ENCODE measurements at regions not wholly inside any gene's neighbourhood (a gene's known extent, or its start where the extent isn't known, plus 50 kb on each side); places are given as distances from the start of the nearest gene placed in this dataset.

DNA sequence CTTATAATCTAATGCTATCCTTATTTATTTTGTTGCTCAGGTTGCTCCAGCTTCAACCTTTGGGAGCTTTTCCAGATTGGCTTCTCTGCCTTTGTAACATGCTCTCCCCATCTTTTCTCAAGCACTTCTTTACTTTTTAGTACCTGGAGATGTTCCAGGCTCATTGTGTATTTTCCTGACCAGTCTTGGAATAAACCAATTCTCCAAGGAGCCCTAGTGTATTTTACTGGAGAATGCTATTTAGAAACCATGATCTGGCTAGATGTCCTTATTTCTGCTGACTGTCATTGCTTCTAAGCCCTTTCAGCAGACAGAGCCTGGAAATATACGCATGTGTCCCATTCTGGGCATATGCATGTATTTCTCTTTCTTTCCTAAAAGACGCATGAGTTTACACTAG, 95.7 kb downstream of the EMX2 start:
- DNase-seq, result no peak

DNA sequence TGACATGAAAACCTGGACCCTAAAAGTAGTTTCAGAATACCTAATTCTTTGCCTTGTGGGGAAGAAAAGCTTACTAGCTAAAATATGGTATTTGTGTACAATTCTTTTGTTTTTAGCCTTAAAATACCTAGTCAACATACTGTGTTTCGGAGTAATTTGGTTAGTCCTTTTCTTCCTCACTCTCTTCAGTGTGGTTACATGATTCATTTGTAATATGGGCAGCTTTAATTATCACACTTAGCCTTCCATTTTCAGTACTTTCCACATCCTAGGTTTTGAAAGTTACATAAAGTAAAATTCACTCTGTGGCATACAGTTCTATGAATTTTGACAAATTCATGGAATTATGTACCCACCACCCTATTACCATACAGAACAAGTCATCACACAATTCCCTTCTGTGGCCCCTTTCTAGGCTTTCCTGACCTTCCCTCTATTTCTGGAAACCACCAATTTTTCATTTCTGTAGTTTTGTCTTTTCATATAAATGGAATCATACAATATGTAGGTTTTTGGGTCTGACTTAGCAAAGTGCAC, 96.2 kb downstream of the EMX2 start:
- DNase-seq, result no peak

DNA sequence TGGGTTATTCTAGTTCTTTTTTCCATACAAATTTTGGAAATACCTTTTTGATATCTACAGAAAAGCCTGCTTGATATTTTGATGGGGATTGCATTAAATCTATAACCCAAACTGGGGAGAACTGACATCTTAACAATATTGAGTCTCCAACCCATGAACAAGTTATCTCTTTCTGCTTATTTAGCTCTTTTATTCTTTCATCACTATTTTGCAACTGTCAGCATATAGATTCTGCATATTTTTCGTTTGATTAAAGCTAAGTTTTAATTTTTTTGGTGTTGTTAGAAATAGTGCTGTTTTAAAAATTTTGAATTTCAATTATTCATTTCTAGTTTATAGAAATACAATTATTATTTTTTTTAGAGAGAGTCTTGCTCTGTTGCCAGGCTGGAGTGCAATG, 97.9 kb downstream of the EMX2 start:
- no peak for DNase-seq

DNA sequence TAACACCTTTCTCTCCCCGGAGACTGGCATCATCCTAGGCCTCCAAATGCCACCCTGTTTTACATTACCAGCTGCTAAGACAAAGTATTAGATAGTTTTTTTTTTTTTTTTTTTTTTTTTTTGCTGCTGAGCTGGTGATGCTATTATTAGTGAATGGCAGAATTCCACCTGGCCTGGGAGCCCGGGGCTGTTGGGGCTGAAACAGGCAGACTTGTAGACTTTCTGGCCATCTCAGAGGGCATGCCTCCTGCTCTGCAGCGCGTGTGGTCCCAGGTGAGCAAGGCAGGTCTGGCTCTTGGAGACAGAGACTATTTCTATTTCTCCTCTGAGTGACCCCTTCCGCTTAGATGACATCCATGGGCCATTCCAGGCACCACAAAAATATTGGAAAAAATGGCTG, 104.2 kb downstream of the EMX2 start:
- DNase-seq, result no peak

DNA sequence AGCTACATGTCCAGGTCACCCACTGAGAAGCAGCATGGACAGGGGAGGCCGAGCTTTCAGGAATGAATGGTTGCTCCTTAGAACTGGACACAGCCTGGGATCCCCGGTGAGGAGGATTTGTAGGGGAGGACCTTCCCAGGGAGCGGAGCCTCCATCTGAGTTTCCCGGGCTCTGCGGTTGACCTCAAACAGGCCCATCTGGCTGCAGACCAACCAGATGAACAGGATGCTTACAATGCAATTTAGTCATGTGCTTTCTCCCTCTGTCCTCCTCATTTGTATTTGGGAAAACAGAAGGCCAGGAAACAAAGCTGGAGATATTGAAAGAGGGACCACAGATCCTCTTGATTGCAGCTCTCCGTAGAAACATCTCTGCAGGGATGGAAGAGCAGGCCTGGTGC, 104.8 kb downstream of the EMX2 start:
- peak; percentile 81 for DNase-seq

DNA sequence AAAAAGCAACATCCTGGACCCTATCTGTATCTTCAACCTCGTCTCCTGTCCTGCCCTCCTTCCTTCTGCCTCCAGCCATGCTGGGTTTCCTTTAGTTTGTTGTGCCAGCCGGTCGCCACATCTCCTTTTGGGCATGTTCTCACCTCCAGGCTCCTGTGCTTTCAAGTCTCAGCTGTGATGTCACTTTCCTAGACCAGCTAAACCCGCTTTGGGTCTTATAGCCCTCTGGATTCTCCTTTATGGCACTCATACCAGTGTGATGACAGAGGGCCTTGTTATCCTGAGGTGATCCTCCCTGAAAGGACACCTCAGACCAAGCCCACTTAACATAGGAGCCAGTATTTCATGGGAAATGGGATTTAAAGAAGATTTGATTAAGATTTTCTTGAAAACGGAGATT, 108.6 kb downstream of the EMX2 start:
- DNase-seq, result no peak

DNA sequence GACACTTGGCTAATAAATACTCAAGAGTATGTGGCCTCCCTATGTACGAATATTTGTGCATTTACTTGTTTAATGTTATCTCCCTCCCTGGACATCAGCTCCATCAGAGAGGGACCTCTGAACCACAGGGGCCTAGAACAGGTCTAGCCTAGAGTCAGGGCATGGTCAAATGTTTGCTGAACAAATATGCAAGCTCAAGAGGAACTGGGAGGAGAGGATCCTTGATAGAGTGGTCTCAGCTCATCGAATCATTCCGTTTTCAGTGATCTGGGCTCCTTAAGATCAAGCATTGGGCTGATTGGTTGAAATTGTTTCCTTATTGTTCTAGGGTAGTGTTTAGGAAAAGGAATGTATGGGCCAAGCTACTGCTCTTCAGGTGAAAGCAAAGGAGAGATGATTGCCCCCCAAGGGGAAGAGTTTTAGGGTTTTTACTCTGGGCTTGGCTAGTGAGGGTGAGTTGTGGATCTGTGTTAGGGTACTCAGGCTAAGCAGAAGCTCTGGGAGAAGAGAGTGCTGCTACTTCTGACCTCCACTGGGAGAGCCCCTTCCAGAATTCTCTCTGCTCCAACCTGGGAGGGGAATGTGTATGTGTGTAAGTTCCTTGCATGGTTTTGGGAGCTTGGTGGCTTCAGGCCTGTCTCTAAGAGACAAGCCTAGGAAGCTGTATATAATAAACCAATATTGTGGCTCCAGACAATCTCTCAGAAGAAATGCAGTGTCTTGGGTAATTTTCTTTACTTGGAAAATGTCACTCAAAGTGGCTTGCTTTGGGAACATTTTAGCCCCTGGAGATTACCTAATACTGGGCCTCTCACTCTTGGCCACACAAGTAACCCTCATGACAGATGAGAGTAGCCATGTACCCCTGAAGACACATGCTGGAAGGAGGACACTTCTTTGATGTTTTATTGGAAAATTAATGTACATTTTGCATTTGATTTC, 110.0 kb downstream of the EMX2 start:
- no peak for DNase-seq

DNA sequence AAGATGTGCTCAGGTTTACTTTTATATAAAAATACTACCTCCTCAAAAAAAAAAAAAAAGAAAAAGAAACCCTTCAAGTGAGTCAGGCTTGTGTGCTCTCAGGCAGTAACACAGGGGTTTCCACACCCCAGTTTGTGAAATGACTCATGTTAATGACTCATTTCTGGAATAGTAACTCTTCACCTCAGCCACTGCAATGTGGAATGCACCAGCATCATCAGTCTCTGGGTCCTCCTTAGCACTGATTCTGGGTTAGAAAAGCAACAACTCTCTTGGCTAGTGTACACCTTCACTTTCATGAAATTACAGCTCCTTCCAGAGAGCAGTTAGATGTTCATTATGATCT, 110.6 kb downstream of the EMX2 start:
- DNase-seq, result peak; percentile 96

DNA sequence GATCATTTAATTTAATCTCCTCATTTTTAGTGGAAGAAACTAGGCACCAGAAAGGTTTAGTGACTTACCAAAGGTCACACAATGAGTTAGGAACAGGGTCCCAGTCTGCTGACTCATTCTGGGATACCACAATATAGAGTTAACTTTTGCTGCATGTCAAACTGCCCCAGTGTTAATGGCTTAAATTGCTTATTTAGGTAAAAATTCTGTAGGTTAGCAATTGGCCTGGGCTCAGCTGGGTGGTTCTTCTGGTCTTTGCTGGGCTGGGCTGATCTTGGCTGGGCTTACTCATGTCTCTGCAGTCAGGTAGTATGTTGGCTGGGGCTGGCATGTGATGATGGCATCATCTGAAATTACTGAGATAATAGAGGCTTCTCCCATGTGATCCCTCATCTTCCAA, 111.6 kb downstream of the EMX2 start:
- no peak for DNase-seq

DNA sequence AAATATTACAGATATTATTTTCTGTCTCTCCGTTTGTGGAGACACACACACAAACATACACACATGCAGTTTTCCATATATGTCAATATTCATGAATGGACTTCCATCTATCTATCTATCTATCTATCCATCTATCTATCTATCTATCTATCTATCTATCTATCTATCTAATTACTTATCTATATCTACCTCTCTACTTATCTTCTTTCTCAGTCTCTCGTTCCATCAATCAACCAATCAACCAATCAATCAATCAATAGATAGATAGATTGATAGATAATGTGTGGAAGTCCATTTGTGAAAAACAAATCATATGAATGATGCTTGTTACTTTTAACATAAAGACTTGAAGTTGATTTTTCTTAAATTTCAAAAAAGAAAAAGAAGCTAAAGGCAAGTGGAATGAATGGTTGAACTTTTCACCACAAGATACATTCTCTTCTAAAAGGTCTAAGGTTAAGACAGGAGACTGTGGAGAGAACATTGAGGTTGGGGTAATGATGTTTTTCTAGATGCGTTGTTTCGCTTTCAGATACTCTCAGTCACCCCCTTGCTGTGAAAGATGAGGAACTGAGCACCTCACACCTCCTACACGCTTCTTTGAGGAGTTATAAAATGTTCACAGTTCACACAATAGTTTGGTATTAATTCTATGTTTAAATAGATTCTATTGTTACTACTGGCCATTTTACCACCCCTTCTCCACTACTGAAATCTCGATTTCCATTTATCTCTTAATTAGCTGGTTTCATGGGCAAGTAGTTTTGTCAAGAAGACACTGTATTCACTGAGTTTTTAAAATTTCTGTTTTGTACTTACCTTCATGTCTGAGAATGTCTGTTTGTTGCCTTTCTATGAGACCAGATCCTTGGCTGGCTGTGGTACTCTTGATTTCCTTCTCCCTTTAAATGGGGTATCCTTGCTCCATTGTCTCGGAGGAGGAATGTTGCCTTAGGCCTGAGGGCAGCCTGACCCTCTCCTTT, 114.1 kb downstream of the EMX2 start:
- DNase-seq, result no peak

DNA sequence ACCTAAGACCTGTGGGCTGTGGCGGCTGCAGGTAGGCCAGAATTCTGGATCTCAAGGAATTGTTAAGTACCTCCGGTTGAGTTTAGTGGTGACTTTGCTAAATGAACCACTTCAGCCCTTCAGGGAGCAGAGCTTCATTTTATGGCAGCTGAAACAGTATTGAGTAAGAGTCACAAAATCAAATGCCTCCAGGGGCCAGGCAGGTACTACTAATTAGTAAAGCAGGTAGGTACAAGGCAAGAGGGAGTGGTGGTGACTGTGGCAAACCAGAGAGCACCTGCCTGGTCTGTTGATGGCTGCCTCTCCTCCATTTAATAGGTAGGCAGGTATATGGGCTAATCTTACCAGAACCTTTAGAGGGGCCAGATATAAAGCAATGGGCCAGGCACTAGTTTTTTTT, 118.8 kb downstream of the EMX2 start:
- DNase-seq, result no peak

DNA sequence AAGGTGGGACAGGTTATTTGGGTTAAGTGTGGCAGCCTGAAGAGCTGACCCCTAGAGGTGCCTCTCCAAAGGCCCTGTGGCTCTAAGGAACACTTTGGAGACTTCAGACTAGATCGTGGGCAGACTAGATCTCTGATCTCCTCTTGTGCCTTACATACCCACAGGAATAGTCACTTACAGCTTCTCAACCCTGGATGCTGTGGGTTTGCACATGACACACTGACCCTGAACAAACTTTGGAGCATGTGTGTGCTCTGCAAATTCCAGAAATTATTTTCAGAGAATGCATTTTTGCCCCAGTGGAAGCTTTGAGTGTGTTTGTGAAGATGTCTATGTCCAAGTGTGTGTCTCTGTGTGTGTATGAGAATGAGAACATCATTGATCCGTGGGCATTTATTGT, 119.6 kb downstream of the EMX2 start:
- DNase-seq, result peak; percentile 70

DNA sequence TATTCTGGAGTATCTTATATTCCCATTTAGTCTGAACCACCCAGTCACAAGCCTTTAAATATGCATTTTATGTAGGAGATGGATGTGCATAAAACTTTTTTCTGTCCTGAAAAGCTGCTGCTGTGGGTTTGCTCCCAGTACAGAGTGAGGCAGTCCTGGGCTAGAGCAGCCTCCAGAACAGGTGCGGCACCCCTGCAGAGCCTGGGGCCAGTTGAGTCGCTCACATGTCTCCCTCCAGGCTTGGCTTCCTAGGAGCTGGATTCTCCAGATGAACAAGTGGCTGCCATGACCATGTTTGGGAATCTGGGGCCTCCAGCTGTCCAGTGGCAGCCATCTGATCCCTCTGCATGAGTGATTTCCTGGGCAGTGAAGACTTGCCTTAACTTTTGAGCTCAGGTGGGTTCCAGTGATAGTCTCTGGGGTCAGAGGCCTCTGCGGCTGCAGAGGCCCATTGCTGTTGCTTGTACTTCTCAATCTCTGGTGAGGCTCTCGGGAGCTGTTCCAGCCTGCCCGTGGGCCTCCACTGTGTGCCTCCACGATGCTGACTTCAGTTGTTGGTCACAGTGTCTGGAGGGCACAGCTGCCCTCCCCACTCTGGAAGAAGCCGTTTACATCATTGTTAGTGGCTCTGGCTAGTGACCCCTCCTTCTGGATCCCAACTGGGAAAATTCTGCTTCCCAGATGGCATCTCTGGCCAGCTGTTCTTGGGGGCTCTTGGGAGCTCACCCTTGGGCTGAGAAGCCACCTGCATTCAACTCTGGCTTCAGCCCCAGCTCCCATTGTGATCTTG, 120.4 kb downstream of the EMX2 start:
- no peak for DNase-seq

DNA sequence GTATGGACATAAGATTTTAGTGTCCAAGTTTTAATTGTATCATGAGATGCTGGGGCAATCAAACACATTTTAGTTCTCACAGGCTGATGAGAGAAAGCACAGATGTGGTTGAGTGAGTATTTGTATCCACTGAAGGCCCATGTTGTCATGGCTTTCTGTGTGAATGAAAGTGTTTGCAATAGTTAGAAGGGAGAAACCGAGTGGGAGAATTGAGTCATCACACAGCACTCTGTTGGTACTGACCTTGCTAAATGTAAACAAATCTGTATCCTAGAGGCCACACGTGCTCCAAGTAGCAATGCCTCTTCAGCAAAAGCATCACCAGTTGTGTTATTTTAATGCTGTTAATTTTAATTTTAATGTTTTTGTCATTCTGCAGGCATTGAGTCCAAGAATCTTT, 121.2 kb downstream of the EMX2 start:
- DNase-seq, result peak; percentile 88

DNA sequence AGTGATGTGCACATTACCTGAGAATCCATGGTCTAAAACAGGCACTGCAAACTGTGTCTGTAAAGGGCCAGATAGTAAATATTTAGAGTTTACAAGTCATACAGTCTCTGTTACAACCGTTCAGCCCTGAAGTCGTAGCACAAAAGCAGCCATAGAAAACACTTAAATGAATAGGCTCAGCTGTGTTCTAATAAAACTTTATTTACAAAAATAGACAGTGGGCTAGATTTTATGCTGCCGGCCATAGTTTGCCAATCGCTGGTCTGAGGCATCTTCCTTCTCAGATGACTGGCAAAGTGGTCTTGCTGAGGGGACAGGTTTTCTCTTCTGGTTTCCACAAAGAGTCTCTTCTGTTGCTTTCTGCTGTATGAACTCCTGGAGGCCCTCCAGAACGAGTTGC, 121.7 kb downstream of the EMX2 start:
- DNase-seq, result no peak

DNA sequence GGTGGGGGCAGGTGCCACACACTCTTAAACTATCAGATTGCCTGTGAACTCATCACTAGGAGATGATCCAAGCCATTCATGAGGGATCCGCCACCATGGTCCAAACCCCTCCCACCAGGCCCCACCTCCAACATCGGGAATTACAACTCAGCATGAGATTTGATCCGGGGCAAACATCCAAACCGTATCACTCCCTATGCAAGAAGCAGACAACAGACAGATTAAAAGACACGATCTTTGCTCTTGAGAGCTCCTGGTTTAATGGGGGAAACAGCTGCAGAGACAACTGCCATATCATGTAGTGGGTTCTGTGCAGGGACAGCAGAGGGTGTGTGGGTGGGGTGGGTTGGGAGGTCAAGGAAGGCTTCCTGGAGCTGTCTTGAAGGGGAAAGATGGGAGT, 123.6 kb downstream of the EMX2 start:
- DNase-seq, result no peak

DNA sequence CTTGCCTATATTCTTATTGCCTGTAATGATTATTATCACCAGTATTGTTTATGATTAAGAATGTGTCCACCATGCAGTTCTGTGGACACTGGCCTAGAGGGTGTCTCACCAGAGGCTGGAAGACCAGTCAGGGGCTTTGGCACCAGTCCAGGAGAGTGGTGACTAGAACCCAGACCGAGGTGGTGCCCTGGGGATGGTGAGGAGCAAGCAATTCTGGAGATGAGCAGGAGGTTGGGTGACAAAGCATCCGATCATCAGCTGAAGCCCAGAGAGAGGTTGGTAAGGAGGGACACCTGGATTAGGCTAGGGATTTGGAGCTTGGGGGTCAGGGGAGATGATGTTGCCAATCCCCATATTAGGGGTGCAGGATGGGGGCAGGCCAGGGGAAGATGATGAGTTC, 124.4 kb downstream of the EMX2 start:
- DNase-seq, result no peak

DNA sequence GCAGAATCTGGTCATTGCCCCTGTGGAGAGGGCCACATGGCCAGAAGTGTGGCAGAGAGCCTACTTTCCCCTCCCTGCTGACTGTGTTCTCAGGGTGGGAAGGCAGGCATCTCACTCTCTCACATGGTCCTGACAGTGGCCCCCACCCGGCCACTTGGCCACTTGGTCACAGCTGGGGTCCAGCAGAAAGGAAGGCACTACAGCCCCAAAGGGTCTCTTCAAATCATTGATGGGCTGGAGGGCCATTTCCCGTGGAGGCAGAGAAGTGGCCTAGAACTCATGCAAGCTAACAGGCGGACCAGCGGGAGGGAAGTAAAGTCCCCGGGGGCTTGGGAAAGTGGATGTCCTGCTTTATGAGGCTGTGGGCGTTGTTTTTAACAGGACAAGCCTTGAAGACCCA, 125.3 kb downstream of the EMX2 start:
- DNase-seq, result no peak

DNA sequence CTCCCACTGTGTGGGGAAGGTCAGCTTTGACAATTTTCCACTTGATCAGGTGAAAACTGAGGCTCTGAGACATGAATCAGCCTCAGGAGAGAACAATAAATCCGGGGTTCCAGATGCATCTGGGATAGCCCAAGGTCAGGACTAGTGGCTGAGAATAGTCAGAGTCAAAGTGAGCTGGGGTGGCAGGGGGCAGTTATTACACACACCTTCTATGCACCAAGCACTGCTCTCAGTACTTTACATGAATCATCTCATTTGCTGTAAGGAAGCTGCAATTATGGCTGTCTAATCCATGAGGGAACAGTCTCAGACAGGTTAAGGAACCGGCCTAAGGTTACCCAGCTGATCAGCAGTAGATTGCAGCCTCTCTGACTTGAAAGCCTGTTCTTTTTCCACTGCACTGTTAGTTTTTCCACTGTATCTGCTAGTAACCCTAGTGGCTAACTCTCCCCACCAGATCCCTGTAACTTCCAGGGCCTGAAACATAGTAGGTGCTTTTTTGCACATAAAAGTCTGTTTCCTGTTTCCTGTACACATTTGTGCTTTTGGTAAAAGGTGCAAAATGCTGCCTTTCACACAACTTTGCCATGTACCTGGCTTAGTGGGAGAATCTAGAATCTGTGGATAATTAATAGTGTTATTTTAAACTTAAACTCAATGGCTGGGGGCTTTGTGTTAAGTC, 125.9 kb downstream of the EMX2 start:
- DNase-seq, result no peak

DNA sequence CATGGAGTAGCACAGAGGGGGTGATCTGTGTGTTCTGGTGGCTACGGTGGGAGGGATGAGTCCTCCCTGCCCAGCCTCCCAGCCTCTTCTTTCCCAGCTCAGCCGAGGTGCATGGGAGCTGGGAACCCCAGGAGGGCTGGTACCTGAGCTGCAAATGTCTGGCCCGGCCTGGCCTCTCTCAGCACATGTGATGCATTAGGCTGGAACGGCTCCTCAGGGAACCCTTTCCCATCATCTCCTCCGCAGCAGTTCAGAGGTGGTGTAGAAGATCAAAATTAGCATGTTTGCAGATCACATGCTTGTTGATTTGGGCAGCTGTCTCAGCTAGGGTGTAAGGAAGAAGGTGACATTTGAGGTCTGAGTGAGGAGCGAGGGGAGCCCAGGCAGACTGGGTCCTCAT, 126.6 kb downstream of the EMX2 start:
- DNase-seq, result no peak

DNA sequence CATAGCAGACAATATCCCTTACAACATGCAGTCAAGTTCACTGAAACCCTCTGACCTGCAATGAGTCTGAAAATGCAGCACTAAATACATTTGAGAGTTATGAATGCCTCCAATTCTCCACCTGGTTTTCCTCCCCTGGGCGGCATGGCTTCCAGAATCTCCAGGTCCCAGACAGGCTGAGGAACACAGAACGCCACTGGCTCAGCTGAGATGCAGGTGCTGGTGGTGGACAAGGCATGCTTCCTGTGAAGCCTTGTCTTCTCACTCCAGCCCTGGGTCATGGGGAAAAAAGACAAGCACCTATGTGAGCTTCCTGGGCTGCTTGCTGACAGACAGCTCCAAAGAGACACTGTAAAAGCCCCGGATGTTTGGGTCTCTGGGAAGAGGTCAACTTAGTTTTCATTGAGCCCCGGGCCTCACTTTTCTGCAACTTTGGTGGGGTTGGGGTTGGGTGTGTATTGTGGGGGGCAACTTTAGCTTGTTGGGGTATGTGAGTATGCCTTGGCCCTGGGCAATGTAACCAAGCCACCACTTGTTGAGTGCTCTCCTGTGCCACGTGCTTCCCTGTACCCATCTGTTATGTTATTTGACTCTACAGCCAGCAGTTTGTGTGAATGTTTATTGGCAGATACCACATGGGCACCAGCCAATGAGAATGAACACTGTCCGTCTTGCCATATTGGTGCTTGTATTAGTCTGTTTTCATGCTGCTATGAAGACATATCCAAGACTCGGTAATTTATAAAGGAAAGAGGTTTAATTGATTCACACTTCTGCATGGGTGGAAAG, 127.8 kb downstream of the EMX2 start:
- no peak for DNase-seq
